ENCODE measurements at regions not wholly inside any gene's neighbourhood (a gene's known extent, or its start where the extent isn't known, plus 50 kb on each side); places are given as distances from the start of the nearest gene placed in this dataset.

- Histone ChIP-seq H3K4me3 (ENCODE audit: extremely low read depth in 1 of 4, insufficient read depth in 2 of 4, low read depth in 3 of 4, low read length in 4 of 4) (no peak overlapping the region), H3K56ac (replicated peaks; ENCODE audit: insufficient read length, low read depth, low read length) (no peak overlapping the region), H2BK12ac (ENCODE audit: low read depth, low read length) (no peak overlapping the region), H3K9ac (replicated peaks in 1 of 4; ENCODE audit: extremely low read depth in 1 of 4, low read depth in 3 of 4, low read length in 3 of 4) (no peak overlapping the region), H3K14ac (ENCODE audit: insufficient read length) (no peak overlapping the region), H3K23ac (ENCODE audit: insufficient read length) (no peak overlapping the region), H3K23me2 (ENCODE audit: low read depth, low read length) (no peaks in the 10 kb centered on the region), H2BK20ac (ENCODE audit: low read length) (no peak overlapping the region), H4K91ac (replicated peaks; ENCODE audit: insufficient read length, low read length) (no peak overlapping the region), H2BK5ac (ENCODE audit: low read depth, low read length) (no peak overlapping the region), H3K4me1 (replicated peaks in 1 of 4; ENCODE audit: control insufficient read depth in 3 of 4, insufficient read depth in 4 of 4, low read length in 3 of 4) (no peaks in the 10 kb centered on the region), H2AFZ (ENCODE audit: low read length) (no peak overlapping the region), H2AK5ac (ENCODE audit: low read depth, low read length) (no peak overlapping the region), H3K79me2 (ENCODE audit: control insufficient read depth in 1 of 2, insufficient read depth in 2 of 2, low read length in 2 of 2) (no peaks in the 10 kb centered on the region), H3K79me1 (ENCODE audit: low read depth, low read length) (no peaks in the 10 kb centered on the region), H2BK120ac (replicated peaks; ENCODE audit: low read depth, low read length) (no peak overlapping the region), H4K8ac (ENCODE audit: extremely low read depth, insufficient read depth, low read length) (no peak overlapping the region), H3K4ac (replicated peaks; ENCODE audit: insufficient read length, low read depth, low read length) (no peak overlapping the region), H3K9me3 (ENCODE audit: insufficient read depth in 2 of 2, low read depth in 1 of 2, low read length in 1 of 2) (no peaks in the 10 kb centered on the region), H3K27ac (ENCODE audit: low read depth, low read length) (no peak overlapping the region), H3K36me3 (ENCODE audit: control insufficient read depth in 2 of 4, insufficient read depth in 4 of 4, low read length in 3 of 4) (no peaks in the 10 kb centered on the region), H2BK15ac (ENCODE audit: low read length) (no peak overlapping the region), H3K18ac (ENCODE audit: extremely low read depth, low read length) (no peak overlapping the region), H3K27me3 (replicated peaks in 1 of 4; ENCODE audit: control insufficient read depth in 3 of 4, extremely low read depth in 1 of 4, insufficient read depth in 3 of 4, low read length in 3 of 4) (no peaks in the 10 kb centered on the region; a peak in 1 of 7 replicates), H3K4me2 (ENCODE audit: insufficient read depth in 1 of 2, low read depth in 2 of 2, low read length in 2 of 2) (no peak overlapping the region), H4K20me1 (replicated peaks in 1 of 2; ENCODE audit: control insufficient read depth in 1 of 2, insufficient read depth in 2 of 2, low read length in 2 of 2) (peaks cover 0 to 2% of the 10 kb centered on the region in 2 experiments), H4K5ac (ENCODE audit: insufficient read length, low read depth, low read length) (no peak overlapping the region)
- FAIRE-seq (no peak), DNase-seq (ENCODE audit: low read depth in 1 of 2, low spot score in 2 of 2) (no peak)
- WGBS, 2 experiments (ENCODE audit: extremely low coverage in 1 of 2, insufficient coverage in 1 of 2, insufficient read length in 1 of 2, insufficient replicate concordance in 2 of 2, low coverage in 1 of 2, low lambda C conversion rate in 2 of 2, missing lambda C conversion rate in 1 of 2), result 85% methylated on average over 3 of the region's 3 CpGs; no CpG with 5 or more reads in 1 of the 2 experiments
- ChIA-PET CTCF (ENCODE audit: partially characterized antibody) (no interaction called here), POLR2A (ENCODE audit: partially characterized antibody) (no interaction called here)
- TF ChIP-seq GTF2F1 (IDR thresholded peaks at IDR 0.05; ENCODE audit: borderline replicate concordance, low read depth, low read length) (no peak), KDM4A (IDR thresholded peaks at IDR 0.05; ENCODE audit: low read depth, low read length, severe bottlenecking) (no peak), YY1 (IDR thresholded peaks at IDR 0.05; ENCODE audit: low read depth, low read length) (no peak), SRF (IDR thresholded peaks at IDR 0.05; ENCODE audit: low read depth, low read length) (no peak), SP4 (IDR thresholded peaks at IDR 0.05; ENCODE audit: low read length) (no peak), CTCF (IDR thresholded peaks at IDR 0.05; ENCODE audit: control extremely low read depth in 1 of 3, insufficient read depth in 1 of 3, low read depth in 1 of 3, low read length in 3 of 3) (no peak), CHD1 (IDR thresholded peaks at IDR 0.05; ENCODE audit: low read depth, low read length) (no peak), HDAC6 (IDR thresholded peaks at IDR 0.05; ENCODE audit: low read depth, low read length) (no peak), BCL11A (IDR thresholded peaks at IDR 0.05; ENCODE audit: low read depth in 2 of 2, low read length in 2 of 2) (no peak), EZH2 (IDR thresholded peaks at IDR 0.05; ENCODE audit: low read depth, low read length, severe bottlenecking) (no peak), POU5F1 (IDR thresholded peaks at IDR 0.05; ENCODE audit: low read depth, low read length) (no peak), ATF3 (IDR thresholded peaks at IDR 0.05; ENCODE audit: insufficient read depth, low read depth, low read length) (no peak), CBX5 (IDR thresholded peaks at IDR 0.05; ENCODE audit: low read depth, low read length) (no peak)
Measured at GRCh38 chr6:77548190-77548589, 84.9 kb upstream of the HTR1B start.
